ENCODE measurements at regions not wholly inside any gene's neighbourhood (a gene's known extent, or its start where the extent isn't known, plus 50 kb on each side); places are given as distances from the start of the nearest gene placed in this dataset.

DNA sequence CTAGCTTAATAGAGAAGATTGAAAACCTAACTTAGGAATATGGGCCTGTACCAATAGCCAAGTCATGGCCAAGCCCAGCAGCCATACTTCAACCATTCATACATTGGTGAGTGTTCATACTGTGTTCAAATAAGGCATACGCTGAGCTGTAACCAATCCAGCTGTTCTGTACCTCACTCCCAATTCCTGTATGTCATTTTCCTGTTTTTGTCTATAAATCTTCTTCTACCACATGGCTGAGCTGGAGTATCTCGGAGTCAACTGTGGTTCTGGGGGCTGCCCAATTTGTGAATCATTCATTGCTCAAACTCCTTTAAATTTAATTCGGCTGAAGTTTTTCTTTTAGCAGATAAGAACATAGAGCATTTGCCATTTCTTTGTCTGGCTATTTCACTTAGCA lies 195.3 kb upstream of the ANKRD50 start:
- Histone ChIP-seq H3K9me3 (ENCODE audit: control insufficient read depth in 2 of 2, insufficient read depth in 1 of 2, low read depth in 1 of 2, low read length in 1 of 2) (peaks cover 0 to 4% of the 10 kb centered on the region in 2 donors), H3K36me3 (ENCODE audit: control insufficient read depth in 3 of 3, insufficient read depth in 2 of 3, low read depth in 1 of 3, low read length in 3 of 3) (no peaks in the 10 kb centered on the region), H3K4me3 (ENCODE audit: low read depth in 1 of 3, low read length in 3 of 3) (no peak overlapping the region), H3K27me3 (ENCODE audit: control insufficient read depth in 3 of 3, insufficient read depth in 3 of 3, low read length in 3 of 3) (no peaks in the 10 kb centered on the region), H3K4me1 (ENCODE audit: control insufficient read depth in 3 of 3, insufficient read depth in 2 of 3, low read depth in 1 of 3, low read length in 2 of 3) (no peaks in the 10 kb centered on the region), H3K27ac (ENCODE audit: low read depth in 1 of 3, low read length in 2 of 3) (no peak overlapping the region)
- DNase-seq (no peak), FAIRE-seq (no peak)
- WGBS, 3 donors, result 88 to 93% (median 89%) methylated on average over 3 of the region's 3 CpGs

GRCh38 chr4:124905441-124905840 lies 192.9 kb upstream of the ANKRD50 start:
- Histone ChIP-seq H3K27ac (ENCODE audit: low read depth in 1 of 3, low read length in 2 of 3) (no peak overlapping the region), H3K36me3 (ENCODE audit: control insufficient read depth in 3 of 3, insufficient read depth in 2 of 3, low read depth in 1 of 3, low read length in 3 of 3) (no peaks in the 10 kb centered on the region), H3K4me1 (ENCODE audit: control insufficient read depth in 3 of 3, insufficient read depth in 2 of 3, low read depth in 1 of 3, low read length in 2 of 3) (no peaks in the 10 kb centered on the region), H3K27me3 (ENCODE audit: control insufficient read depth in 3 of 3, insufficient read depth in 3 of 3, low read length in 3 of 3) (no peaks in the 10 kb centered on the region), H3K9me3 (ENCODE audit: control insufficient read depth in 2 of 2, insufficient read depth in 1 of 2, low read depth in 1 of 2, low read length in 1 of 2) (no peaks in the 10 kb centered on the region), H3K4me3 (ENCODE audit: low read depth in 1 of 3, low read length in 3 of 3) (no peak overlapping the region)
- 39 to 56% (median 51%) methylated on average over 4 of the region's 4 CpGs for WGBS, 3 donors
- no peak for DNase-seq
- FAIRE-seq, result no peak

DNA sequence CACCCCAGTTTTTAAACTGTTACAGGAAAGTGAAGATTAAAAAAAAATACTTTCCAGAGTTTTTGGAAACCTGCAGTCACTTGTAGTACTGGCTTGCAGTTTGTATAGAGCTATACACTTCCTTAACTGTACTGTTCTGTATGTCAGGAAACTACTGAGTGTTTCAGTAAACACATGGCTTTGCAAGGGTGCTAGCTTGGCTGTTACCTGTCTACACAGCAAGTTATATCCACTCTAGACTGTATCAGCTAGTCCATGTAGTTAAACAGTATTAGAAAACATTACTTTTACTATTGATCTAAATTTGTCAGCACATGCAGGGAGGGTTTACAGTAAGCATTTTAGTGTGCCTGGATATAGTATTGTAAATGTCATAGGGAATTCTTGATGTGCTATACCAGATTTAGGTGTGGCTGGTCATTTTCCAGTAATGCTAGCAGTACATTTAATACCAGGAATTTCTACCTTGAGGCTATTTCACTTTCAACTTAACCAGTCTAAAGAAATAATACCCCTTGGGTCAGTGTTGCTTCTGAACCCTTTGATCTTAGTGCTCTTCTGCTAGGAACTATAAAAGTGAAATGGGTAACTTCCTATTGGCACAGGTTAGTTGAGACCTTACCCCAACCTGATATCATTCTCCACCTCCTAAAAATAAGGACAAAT lies 192.3 kb upstream of the ANKRD50 start:
- Histone ChIP-seq H3K27ac (ENCODE audit: low read depth in 1 of 3, low read length in 2 of 3) (no peak overlapping the region), H3K9me3 (ENCODE audit: control insufficient read depth in 2 of 2, insufficient read depth in 1 of 2, low read depth in 1 of 2, low read length in 1 of 2) (no peaks in the 10 kb centered on the region), H3K4me3 (ENCODE audit: low read depth in 1 of 3, low read length in 3 of 3) (no peak overlapping the region), H3K27me3 (ENCODE audit: control insufficient read depth in 3 of 3, insufficient read depth in 3 of 3, low read length in 3 of 3) (no peaks in the 10 kb centered on the region), H3K4me1 (ENCODE audit: control insufficient read depth in 3 of 3, insufficient read depth in 2 of 3, low read depth in 1 of 3, low read length in 2 of 3) (no peaks in the 10 kb centered on the region), H3K36me3 (ENCODE audit: control insufficient read depth in 3 of 3, insufficient read depth in 2 of 3, low read depth in 1 of 3, low read length in 3 of 3) (no peaks in the 10 kb centered on the region)
- DNase-seq (no peak), FAIRE-seq (no peak)

DNA sequence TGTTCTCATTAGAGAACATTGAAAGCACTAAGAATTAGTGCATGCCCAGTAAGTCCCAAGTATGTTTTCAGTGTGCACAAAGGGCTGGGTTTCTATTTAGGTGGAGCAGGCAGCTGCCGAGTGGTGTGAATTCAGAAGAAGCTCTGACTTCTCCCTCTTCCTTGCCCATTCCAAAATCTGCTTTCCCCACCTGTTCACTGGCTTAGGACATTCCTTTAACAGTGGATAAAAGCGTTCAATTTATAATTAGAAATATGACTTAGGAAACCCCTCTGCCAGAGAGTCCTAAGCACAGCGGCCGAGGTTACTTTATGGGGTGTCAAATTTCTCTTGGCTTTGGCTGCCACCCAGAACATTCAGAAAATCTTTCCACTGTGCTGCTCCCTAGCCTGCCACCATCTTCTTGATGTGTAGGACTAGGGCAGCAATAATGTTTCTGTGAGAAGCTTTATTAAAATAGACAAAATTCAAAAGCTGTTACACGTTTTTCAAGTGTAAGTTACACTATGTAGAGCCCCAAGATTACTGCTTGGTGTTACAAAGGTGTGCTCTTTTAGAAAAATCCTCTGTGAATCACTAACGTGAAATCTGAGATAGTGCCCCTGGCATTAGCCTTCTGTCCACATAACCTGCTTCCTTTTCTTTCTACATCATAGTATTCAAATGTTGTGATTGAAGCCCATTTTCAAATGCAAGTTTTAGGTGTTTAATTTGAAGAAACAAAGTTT lies 191.6 kb upstream of the ANKRD50 start:
- Histone ChIP-seq H3K4me3 (ENCODE audit: low read depth in 1 of 3, low read length in 3 of 3) (no peak overlapping the region), H3K4me1 (ENCODE audit: control insufficient read depth in 3 of 3, insufficient read depth in 2 of 3, low read depth in 1 of 3, low read length in 2 of 3) (no peaks in the 10 kb centered on the region), H3K27me3 (ENCODE audit: control insufficient read depth in 3 of 3, insufficient read depth in 3 of 3, low read length in 3 of 3) (no peaks in the 10 kb centered on the region), H3K36me3 (ENCODE audit: control insufficient read depth in 3 of 3, insufficient read depth in 2 of 3, low read depth in 1 of 3, low read length in 3 of 3) (no peaks in the 10 kb centered on the region), H3K9me3 (ENCODE audit: control insufficient read depth in 2 of 2, insufficient read depth in 1 of 2, low read depth in 1 of 2, low read length in 1 of 2) (no peaks in the 10 kb centered on the region), H3K27ac (ENCODE audit: low read depth in 1 of 3, low read length in 2 of 3) (no peak overlapping the region)
- 14 to 38% (median 26%) methylated on average over 6 of the region's 6 CpGs for WGBS, 3 donors
- peak in 1 of 2 donors; percentile 6 for DNase-seq
- FAIRE-seq, result no peak

DNA sequence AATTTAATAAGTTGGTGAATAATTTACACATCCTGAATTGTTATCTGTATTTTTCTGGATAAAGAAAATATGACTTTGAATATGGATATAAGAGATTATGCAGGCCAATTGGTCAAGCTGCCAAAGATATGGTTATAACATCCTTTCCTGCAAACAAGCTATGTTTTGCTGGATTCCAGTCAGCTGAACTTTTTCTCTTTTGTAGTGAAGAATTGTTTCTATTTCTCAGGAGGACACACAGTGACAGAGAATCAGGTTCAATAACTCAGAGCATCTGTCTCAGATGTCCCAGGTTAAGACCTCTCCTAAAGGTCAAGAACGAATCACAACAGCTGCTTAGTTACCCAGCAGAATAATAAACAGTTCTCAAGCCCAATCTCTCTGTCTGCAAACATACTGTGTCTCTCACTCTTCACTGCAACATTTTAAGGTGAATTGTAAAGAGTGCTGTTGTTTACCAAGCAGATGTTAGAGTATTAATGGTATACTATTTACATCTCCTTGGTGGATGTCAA lies 189.5 kb upstream of the ANKRD50 start:
- DNase-seq (no peak), FAIRE-seq (no peak)
- 13 to 36% (median 27%) methylated on average over 1 of the region's 1 CpG for WGBS, 3 donors
- Histone ChIP-seq H3K36me3 (ENCODE audit: control insufficient read depth in 3 of 3, insufficient read depth in 2 of 3, low read depth in 1 of 3, low read length in 3 of 3) (no peaks in the 10 kb centered on the region), H3K4me1 (ENCODE audit: control insufficient read depth in 3 of 3, insufficient read depth in 2 of 3, low read depth in 1 of 3, low read length in 2 of 3) (no peaks in the 10 kb centered on the region), H3K27ac (ENCODE audit: low read depth in 1 of 3, low read length in 2 of 3) (no peak overlapping the region), H3K9me3 (ENCODE audit: control insufficient read depth in 2 of 2, insufficient read depth in 1 of 2, low read depth in 1 of 2, low read length in 1 of 2) (no peaks in the 10 kb centered on the region), H3K27me3 (ENCODE audit: control insufficient read depth in 3 of 3, insufficient read depth in 3 of 3, low read length in 3 of 3) (no peaks in the 10 kb centered on the region), H3K4me3 (ENCODE audit: low read depth in 1 of 3, low read length in 3 of 3) (no peak overlapping the region)

DNA sequence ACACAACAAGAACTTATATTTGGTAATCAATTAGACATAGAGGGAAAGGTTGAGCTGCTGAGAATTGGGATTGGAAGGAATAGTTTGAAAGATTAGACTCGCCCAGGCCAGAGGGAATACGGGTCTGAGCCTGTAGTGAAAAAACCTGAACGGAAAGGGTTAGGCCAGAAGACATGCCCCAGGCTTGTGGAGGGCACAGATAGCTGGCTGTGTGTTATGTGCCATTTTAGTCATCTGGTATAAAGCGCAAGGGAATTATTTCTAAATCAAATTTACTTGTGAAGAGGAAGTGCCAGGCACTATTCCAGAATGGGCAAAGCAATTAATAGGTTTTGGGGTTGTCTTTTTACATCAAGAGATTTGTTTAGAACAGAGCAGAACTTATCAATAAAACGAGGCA lies 187.5 kb upstream of the ANKRD50 start:
- H3K36me3 ChIP-seq (ENCODE audit: control insufficient read depth in 3 of 3, insufficient read depth in 2 of 3, low read depth in 1 of 3, low read length in 3 of 3), result no peaks in the 10 kb centered on the region
- H3K9me3 ChIP-seq (ENCODE audit: control insufficient read depth in 2 of 2, insufficient read depth in 1 of 2, low read depth in 1 of 2, low read length in 1 of 2), result no peaks in the 10 kb centered on the region
- DNase-seq, result no peak
- no peak overlapping the region for H3K4me3 ChIP-seq (ENCODE audit: low read depth in 1 of 3, low read length in 3 of 3)
- no peak for FAIRE-seq
- WGBS, 3 donors, result 64 to 81% (median 73%) methylated on average over 5 of the region's 5 CpGs
- no peaks in the 10 kb centered on the region for H3K27me3 ChIP-seq (ENCODE audit: control insufficient read depth in 3 of 3, insufficient read depth in 3 of 3, low read length in 3 of 3)
- H3K4me1 ChIP-seq (ENCODE audit: control insufficient read depth in 3 of 3, insufficient read depth in 2 of 3, low read depth in 1 of 3, low read length in 2 of 3), result no peaks in the 10 kb centered on the region
- no peak overlapping the region for H3K27ac ChIP-seq (ENCODE audit: low read depth in 1 of 3, low read length in 2 of 3)

GRCh38 chr4:124890522-124890921 lies 178.0 kb upstream of the ANKRD50 start:
- Histone ChIP-seq H3K4me1 (ENCODE audit: control insufficient read depth in 3 of 3, insufficient read depth in 2 of 3, low read depth in 1 of 3, low read length in 2 of 3) (no peaks in the 10 kb centered on the region), H3K4me3 (ENCODE audit: low read depth in 1 of 3, low read length in 3 of 3) (no peak overlapping the region), H3K27ac (ENCODE audit: low read depth in 1 of 3, low read length in 2 of 3) (no peak overlapping the region), H3K36me3 (ENCODE audit: control insufficient read depth in 3 of 3, insufficient read depth in 2 of 3, low read depth in 1 of 3, low read length in 3 of 3) (no peaks in the 10 kb centered on the region), H3K9me3 (ENCODE audit: control insufficient read depth in 2 of 2, insufficient read depth in 1 of 2, low read depth in 1 of 2, low read length in 1 of 2) (no peaks in the 10 kb centered on the region), H3K27me3 (ENCODE audit: control insufficient read depth in 3 of 3, insufficient read depth in 3 of 3, low read length in 3 of 3) (no peaks in the 10 kb centered on the region)
- WGBS, 3 donors, result 77 to 83% (median 81%) methylated on average over 3 of the region's 3 CpGs
- DNase-seq (no peak), FAIRE-seq (no peak)

GRCh38 chr4:124887739-124888138 lies 175.2 kb upstream of the ANKRD50 start:
- FAIRE-seq (no peak), DNase-seq (no peak)
- WGBS, 3 donors, result 58 to 87% (median 67%) methylated on average over 3 of the region's 3 CpGs
- Histone ChIP-seq H3K9me3 (ENCODE audit: control insufficient read depth in 2 of 2, insufficient read depth in 1 of 2, low read depth in 1 of 2, low read length in 1 of 2) (no peaks in the 10 kb centered on the region), H3K27ac (ENCODE audit: low read depth in 1 of 3, low read length in 2 of 3) (no peak overlapping the region), H3K36me3 (ENCODE audit: control insufficient read depth in 3 of 3, insufficient read depth in 2 of 3, low read depth in 1 of 3, low read length in 3 of 3) (no peaks in the 10 kb centered on the region), H3K27me3 (ENCODE audit: control insufficient read depth in 3 of 3, insufficient read depth in 3 of 3, low read length in 3 of 3) (no peaks in the 10 kb centered on the region), H3K4me3 (ENCODE audit: low read depth in 1 of 3, low read length in 3 of 3) (no peak overlapping the region), H3K4me1 (ENCODE audit: control insufficient read depth in 3 of 3, insufficient read depth in 2 of 3, low read depth in 1 of 3, low read length in 2 of 3) (no peaks in the 10 kb centered on the region)

All from small intestine (tissue), 7 donors.